Chondrocyte (in vitro differentiated cells): ENCODE measurements at regions not wholly inside any gene's neighbourhood (a gene's known extent, or its start where the extent isn't known, plus 50 kb on each side); places are given as distances from the start of the nearest gene placed in this dataset.

Experiments used
- DNase-seq: peaks from one replicate; pipeline ENCODE4 v3.0.0; 2021; ENCODE audit warnings: mixed read lengths, low spot score
- H3K27ac Mint-ChIP-seq: one replicate; pipeline ENCODE4 v1.8.0; 2021; ENCODE audit warnings: mild to moderate bottlenecking, moderate library complexity, mixed read lengths; ENCODE audit not compliant: unreplicated experiment
- H3K27me3 Mint-ChIP-seq: 2 replicates; pipeline ENCODE4 v1.8.0; 2021; ENCODE audit warnings: low read depth, mixed read lengths
- H3K36me3 Mint-ChIP-seq: 2 replicates; pipeline ENCODE4 v1.8.0; 2021; ENCODE audit warnings: low read depth, mixed read lengths
- H3K4me1 Mint-ChIP-seq: 2 replicates; pipeline ENCODE4 v1.8.0; 2021; ENCODE audit warnings: low read depth, mild to moderate bottlenecking, mixed read lengths
- H3K4me3 Mint-ChIP-seq: one replicate; pipeline ENCODE4 v1.8.0; 2021; ENCODE audit warnings: mild to moderate bottlenecking, moderate library complexity, mixed read lengths; ENCODE audit not compliant: unreplicated experiment
- H3K9me3 Mint-ChIP-seq: 2 replicates; pipeline ENCODE4 v1.8.0; 2021; ENCODE audit warnings: low read depth, mixed read lengths
- TF ChIP-seq, protein P1 (sequence below): fragments of 200-600 bp; sonication (generic); IDR thresholded peaks from 2 replicates; pipeline ENCODE4 v1.5.0; 2021; ENCODE audit warnings: antibody characterized with exemption, mild to moderate bottlenecking, moderate library complexity

- no peaks in the 10 kb centered on the region for H3K36me3 Mint-ChIP-seq
- peaks cover 10% of the 10 kb centered on the region for H3K27me3 Mint-ChIP-seq
- H3K9me3 Mint-ChIP-seq: no peaks in the 10 kb centered on the region
- TF ChIP-seq, protein P1, sequence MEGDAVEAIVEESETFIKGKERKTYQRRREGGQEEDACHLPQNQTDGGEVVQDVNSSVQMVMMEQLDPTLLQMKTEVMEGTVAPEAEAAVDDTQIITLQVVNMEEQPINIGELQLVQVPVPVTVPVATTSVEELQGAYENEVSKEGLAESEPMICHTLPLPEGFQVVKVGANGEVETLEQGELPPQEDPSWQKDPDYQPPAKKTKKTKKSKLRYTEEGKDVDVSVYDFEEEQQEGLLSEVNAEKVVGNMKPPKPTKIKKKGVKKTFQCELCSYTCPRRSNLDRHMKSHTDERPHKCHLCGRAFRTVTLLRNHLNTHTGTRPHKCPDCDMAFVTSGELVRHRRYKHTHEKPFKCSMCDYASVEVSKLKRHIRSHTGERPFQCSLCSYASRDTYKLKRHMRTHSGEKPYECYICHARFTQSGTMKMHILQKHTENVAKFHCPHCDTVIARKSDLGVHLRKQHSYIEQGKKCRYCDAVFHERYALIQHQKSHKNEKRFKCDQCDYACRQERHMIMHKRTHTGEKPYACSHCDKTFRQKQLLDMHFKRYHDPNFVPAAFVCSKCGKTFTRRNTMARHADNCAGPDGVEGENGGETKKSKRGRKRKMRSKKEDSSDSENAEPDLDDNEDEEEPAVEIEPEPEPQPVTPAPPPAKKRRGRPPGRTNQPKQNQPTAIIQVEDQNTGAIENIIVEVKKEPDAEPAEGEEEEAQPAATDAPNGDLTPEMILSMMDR: no peak
- no peak overlapping the region for H3K27ac Mint-ChIP-seq
- no peaks in the 10 kb centered on the region for H3K4me1 Mint-ChIP-seq
- H3K4me3 Mint-ChIP-seq: no peak overlapping the region
- no peak for DNase-seq
These were observed 86.6 kb upstream of the NXPH2 start for GRCh38 chr2:138866797-138867196.

DNA sequence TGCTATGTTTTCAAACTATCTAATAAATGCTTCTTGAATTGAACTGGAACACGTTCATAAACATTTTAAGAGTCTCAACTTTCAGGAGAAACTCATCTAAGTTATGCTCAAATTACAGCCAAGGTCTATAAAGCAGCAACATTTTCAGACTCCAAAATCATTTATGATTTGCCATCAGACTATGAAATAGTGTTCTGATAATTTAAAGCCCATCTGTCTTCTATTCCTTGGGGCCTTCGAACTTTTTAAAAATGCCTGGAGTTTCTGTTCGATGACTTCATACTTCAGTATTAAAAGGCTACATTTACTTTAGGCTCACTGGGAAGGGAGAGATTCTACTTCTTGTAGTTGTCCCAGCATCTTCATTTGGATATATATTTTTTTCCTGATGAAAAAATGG, 73.6 kb upstream of the NXPH2 start:
- Mint-ChIP-seq H3K4me1 (no peaks in the 10 kb centered on the region), H3K27me3 (peaks cover 3% of the 10 kb centered on the region), H3K9me3 (peaks cover 3% of the 10 kb centered on the region), H3K27ac (no peak overlapping the region), H3K36me3 (no peaks in the 10 kb centered on the region), H3K4me3 (no peak overlapping the region)
- TF ChIP-seq, protein P1: no peak
- DNase-seq: no peak

GRCh38 chr2:138853296-138853695, 73.1 kb upstream of the NXPH2 start:
- Mint-ChIP-seq H3K27ac (no peak overlapping the region), H3K27me3 (peaks cover 3% of the 10 kb centered on the region), H3K36me3 (no peaks in the 10 kb centered on the region), H3K4me1 (no peaks in the 10 kb centered on the region), H3K4me3 (no peak overlapping the region), H3K9me3 (peaks cover 3% of the 10 kb centered on the region)
- TF ChIP-seq, protein P1: no peak
- DNase-seq: no peak

DNA sequence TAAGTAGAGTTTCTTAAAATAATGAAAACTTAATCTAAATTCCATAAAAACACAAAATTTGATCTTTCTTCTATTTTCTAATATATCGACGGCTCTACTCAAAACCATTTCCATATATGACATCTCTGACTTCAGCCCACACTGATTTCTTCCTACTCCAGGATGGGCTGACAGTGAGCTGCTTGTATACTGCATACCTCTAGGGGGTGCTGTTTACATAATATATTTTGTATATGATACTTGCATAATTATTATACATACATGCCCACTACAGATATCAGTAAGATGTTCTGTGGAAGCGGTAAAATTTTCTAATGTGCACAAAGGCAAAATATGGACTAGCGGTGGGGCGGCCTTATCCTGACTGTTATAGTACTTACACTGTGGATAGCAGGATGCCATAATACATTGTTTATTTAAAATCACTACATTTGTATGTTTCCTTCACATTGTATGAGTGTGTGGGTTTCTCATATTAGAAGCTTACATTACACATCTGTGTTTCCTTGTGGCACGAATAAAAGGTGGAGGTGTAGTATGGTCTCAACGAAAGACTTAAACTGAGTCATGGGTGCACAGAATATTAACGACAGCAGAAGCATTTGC, 66.1 kb upstream of the NXPH2 start:
- no peak for DNase-seq
- Mint-ChIP-seq H3K4me1 (no peaks in the 10 kb centered on the region), H3K27me3 (peaks cover 8% of the 10 kb centered on the region), H3K27ac (no peak overlapping the region), H3K4me3 (no peak overlapping the region), H3K36me3 (no peaks in the 10 kb centered on the region), H3K9me3 (peaks cover 3% of the 10 kb centered on the region)
- TF ChIP-seq, protein P1: peak; percentile 85

DNA sequence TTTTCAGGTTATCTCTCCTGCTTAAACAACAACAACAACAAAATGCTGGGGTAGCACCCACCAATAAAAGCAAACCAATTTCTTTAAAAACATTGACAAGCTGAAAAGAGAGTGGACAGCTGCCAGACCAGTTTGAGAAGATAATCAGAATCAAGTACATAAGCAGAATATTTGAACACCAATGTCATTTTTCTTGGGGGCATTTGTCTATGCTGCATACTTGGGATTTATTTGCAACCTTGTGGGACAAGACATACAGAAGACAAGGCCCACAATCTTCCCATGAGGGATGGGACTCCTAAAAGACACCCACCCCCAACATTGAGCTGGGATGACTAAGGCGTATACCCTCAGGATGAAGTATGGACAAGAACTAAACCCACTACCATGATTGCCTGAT, 62.2 kb upstream of the NXPH2 start:
- H3K36me3 Mint-ChIP-seq: no peaks in the 10 kb centered on the region
- H3K4me1 Mint-ChIP-seq: no peaks in the 10 kb centered on the region
- no peak for DNase-seq
- peaks cover 16% of the 10 kb centered on the region for H3K27me3 Mint-ChIP-seq
- TF ChIP-seq, protein P1: no peak
- no peak overlapping the region for H3K27ac Mint-ChIP-seq
- no peak overlapping the region for H3K4me3 Mint-ChIP-seq
- H3K9me3 Mint-ChIP-seq: no peaks in the 10 kb centered on the region
